D721Med (cell line): ENCODE measurements at regions not wholly inside any gene's neighbourhood (a gene's known extent, or its start where the extent isn't known, plus 50 kb on each side); places are given as distances from the start of the nearest gene placed in this dataset.

Source experiments
- DNase-seq: peaks from one replicate; pipeline ENCODE4 v3.0.0; 2011; ENCODE audit warnings: low spot score; ENCODE audit not compliant: insufficient read length
- FAIRE-seq: peaks from 2 replicates; lab custom pipeline; 2011; peaks lifted over from hg19 to GRCh38; lab: Jason Lieb, UNC
- CTCF ChIP-seq: IDR thresholded peaks from 2 replicates; pipeline ENCODE4 v1.5.1; 2012; ENCODE audit warnings: mild to moderate bottlenecking, control low read depth; ENCODE audit not compliant: insufficient read depth; ENCODE audit errors: missing control alignments

GRCh38 chr10:35882422-35883150 is 240.5 kb upstream of the FZD8 start:
- no peak for DNase-seq
- FAIRE-seq: no peak
- TF ChIP-seq CTCF: peak; percentile 17

- FAIRE-seq: no peak
- no peak for TF ChIP-seq CTCF
- DNase-seq: no peak
These were observed 239.2 kb upstream of the FZD8 start for GRCh38 chr10:35881320-35881719.

GRCh38 chr10:35876248-35876647 is 234.2 kb upstream of the FZD8 start:
- FAIRE-seq (no peak), DNase-seq (no peak)
- TF ChIP-seq CTCF: no peak

GRCh38 chr10:35875016-35875676 is 233.1 kb upstream of the FZD8 start:
- FAIRE-seq: no peak
- no peak for DNase-seq
- TF ChIP-seq CTCF: no peak

DNA sequence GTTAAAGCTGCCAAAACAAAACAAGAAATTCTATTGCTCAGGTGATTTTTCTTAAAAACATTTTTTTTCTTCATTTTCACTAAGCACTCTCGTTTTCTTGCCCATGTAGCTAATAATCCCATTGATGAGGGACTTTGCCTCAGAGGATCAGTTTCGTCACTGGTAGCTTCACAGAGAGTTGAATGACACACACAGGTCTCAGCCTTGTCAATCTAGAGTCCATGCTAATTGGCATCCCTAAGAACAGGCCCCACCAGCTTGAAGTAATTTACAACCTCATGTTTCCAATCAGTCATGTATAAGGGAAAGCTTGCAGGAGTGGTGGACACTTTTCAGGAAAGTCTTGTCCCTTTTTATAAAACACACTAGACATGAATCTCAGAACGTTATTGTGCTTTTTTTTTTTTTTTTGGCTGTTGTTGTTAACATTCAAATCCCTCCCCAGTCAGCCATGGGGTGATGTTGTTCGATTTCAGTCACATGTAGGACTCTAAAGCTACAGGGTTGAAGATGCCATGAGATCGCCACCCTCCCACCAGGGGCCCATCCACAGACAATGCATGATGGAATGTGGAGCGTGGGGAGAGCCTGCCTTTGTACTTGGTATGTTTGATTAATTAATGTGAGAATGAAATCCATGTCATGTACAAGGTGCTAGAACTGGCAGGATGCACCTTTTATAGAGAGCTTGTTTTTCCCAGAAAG is 232.4 kb upstream of the FZD8 start:
- FAIRE-seq (no peak), DNase-seq (no peak)
- no peak for TF ChIP-seq CTCF

- TF ChIP-seq CTCF: no peak
- DNase-seq: no peak
- no peak for FAIRE-seq
These were observed 230.6 kb upstream of the FZD8 start for GRCh38 chr10:35872671-35873070.
